ENCODE measurements at regions not wholly inside any gene's neighbourhood (a gene's known extent, or its start where the extent isn't known, plus 50 kb on each side); places are given as distances from the start of the nearest gene placed in this dataset.

- no peaks in the 10 kb centered on the region for H3K27me3 ChIP-seq
- no peaks in the 10 kb centered on the region for H3K9me3 ChIP-seq
- no peak for TF ChIP-seq POLR2AphosphoS5 (IDR thresholded peaks at IDR 0.05)
- no peak for TF ChIP-seq CTCF (IDR thresholded peaks at IDR 0.05)
- no peak for TF ChIP-seq EP300 (IDR thresholded peaks at IDR 0.05)
- TF ChIP-seq POLR2A (IDR thresholded peaks at IDR 0.05), result no peak
- WGBS, result 73% methylated on average over 1 of the region's 1 CpG
- H3K4me3 ChIP-seq, result no peak overlapping the region
- no peak for DNase-seq (ENCODE audit: low spot score in 2 of 2)
- H3K4me1 ChIP-seq, result no peaks in the 10 kb centered on the region
- no peaks in the 10 kb centered on the region for H3K36me3 ChIP-seq
- H3K27ac ChIP-seq, result no peak overlapping the region
Measured at GRCh38 chr13:107121793-107122192, 553.9 kb upstream of the ARGLU1 start.

GRCh38 chr13:107119989-107120881, 552.3 kb upstream of the ARGLU1 start:
- no peaks in the 10 kb centered on the region for H3K4me1 ChIP-seq

GRCh38 chr13:107118506-107118905, 550.6 kb upstream of the ARGLU1 start:
- no peaks in the 10 kb centered on the region for H3K9me3 ChIP-seq
- TF ChIP-seq POLR2A (IDR thresholded peaks at IDR 0.05), result no peak
- no peak for TF ChIP-seq CTCF (IDR thresholded peaks at IDR 0.05)
- TF ChIP-seq POLR2AphosphoS5 (IDR thresholded peaks at IDR 0.05), result no peak
- no peak for TF ChIP-seq EP300 (IDR thresholded peaks at IDR 0.05)
- no peaks in the 10 kb centered on the region for H3K27me3 ChIP-seq
- no peaks in the 10 kb centered on the region for H3K4me1 ChIP-seq
- no peak for DNase-seq (ENCODE audit: low spot score in 2 of 2)
- WGBS, result 82% methylated on average over 5 of the region's 5 CpGs
- H3K36me3 ChIP-seq, result no peaks in the 10 kb centered on the region
- H3K4me3 ChIP-seq, result no peak overlapping the region
- no peak overlapping the region for H3K27ac ChIP-seq

More at GRCh38 chr13:107119989-107120881, 552.3 kb upstream of the ARGLU1 start:
- no peaks in the 10 kb centered on the region for H3K27me3 ChIP-seq
- H3K27ac ChIP-seq, result no peak overlapping the region
- 83% methylated on average over 7 of the region's 7 CpGs for WGBS
- no peak for TF ChIP-seq POLR2A (IDR thresholded peaks at IDR 0.05)
- no peak for TF ChIP-seq CTCF (IDR thresholded peaks at IDR 0.05)
- no peak for TF ChIP-seq EP300 (IDR thresholded peaks at IDR 0.05)
- H3K36me3 ChIP-seq, result no peaks in the 10 kb centered on the region
- no peak overlapping the region for H3K4me3 ChIP-seq
- H3K9me3 ChIP-seq, result no peaks in the 10 kb centered on the region
- DNase-seq (ENCODE audit: low spot score in 2 of 2), result no peak

GRCh38 chr13:107117327-107118012, 549.5 kb upstream of the ARGLU1 start:
- Histone ChIP-seq H3K27ac (no peak overlapping the region), H3K9me3 (no peaks in the 10 kb centered on the region), H3K4me3 (no peak overlapping the region), H3K4me1 (no peaks in the 10 kb centered on the region), H3K36me3 (no peaks in the 10 kb centered on the region), H3K27me3 (no peaks in the 10 kb centered on the region)
- DNase-seq (ENCODE audit: low spot score in 2 of 2), result no peak
- WGBS, result 85% methylated on average over 15 of the region's 15 CpGs
- no peak for TF ChIP-seq POLR2AphosphoS5 (IDR thresholded peaks at IDR 0.05)

GRCh38 chr13:107113387-107113786, 545.5 kb upstream of the ARGLU1 start:
- H3K4me3 ChIP-seq, result no peak overlapping the region
- H3K36me3 ChIP-seq, result no peaks in the 10 kb centered on the region
- H3K4me1 ChIP-seq, result no peaks in the 10 kb centered on the region
- H3K27me3 ChIP-seq, result no peaks in the 10 kb centered on the region
- whole genome bisulfite sequencing, result 79% methylated on average over 1 of the region's 1 CpG
- no peak for DNase-seq (ENCODE audit: low spot score in 2 of 2)
- peaks cover 12% of the 10 kb centered on the region for H3K9me3 ChIP-seq
- TF ChIP-seq CTCF (IDR thresholded peaks at IDR 0.05), result no peak
- TF ChIP-seq EP300 (IDR thresholded peaks at IDR 0.05), result no peak
- no peak for TF ChIP-seq POLR2A (IDR thresholded peaks at IDR 0.05)
- TF ChIP-seq POLR2AphosphoS5 (IDR thresholded peaks at IDR 0.05), result no peak
- H3K27ac ChIP-seq, result no peak overlapping the region
